Urinary bladder (tissue), 3 donors: ENCODE measurements at regions not wholly inside any gene's neighbourhood (a gene's known extent, or its start where the extent isn't known, plus 50 kb on each side); places are given as distances from the start of the nearest gene placed in this dataset.

Experiments used
- DNase-seq: peaks from one replicate; pipeline ENCODE4 v3.0.0-alpha.2; 2015; ENCODE audit errors: extremely low spot score
- H3K27ac ChIP-seq: one replicate; pipeline ENCODE4 v1.5.1; 2013; ENCODE audit warnings: low read depth, mild to moderate bottlenecking, moderate library complexity
- H3K36me3 ChIP-seq: one replicate; pipeline ENCODE4 v1.6.1; 2013; ENCODE audit warnings: mild to moderate bottlenecking, moderate library complexity; ENCODE audit not compliant: insufficient read depth
- H3K4me1 ChIP-seq: one replicate; pipeline ENCODE4 v1.6.1; 2013; ENCODE audit warnings: mild to moderate bottlenecking, moderate library complexity; ENCODE audit not compliant: insufficient read depth
- H3K4me3 ChIP-seq: one replicate; pipeline ENCODE4 v1.5.1; 2013; ENCODE audit warnings: low read depth, low read length
- WGBS: extraction: QIAGEN DNeasy Blood & Tissue Kit; methylation state at CpG from one replicate; pipeline ENCODE4 v1.1.7; 2013; 5-methylcytosine and 5-hydroxymethylcytosine counted together
- donor health status: healthy with polysubstance abuse.
- donor health status: healthy.

DNA sequence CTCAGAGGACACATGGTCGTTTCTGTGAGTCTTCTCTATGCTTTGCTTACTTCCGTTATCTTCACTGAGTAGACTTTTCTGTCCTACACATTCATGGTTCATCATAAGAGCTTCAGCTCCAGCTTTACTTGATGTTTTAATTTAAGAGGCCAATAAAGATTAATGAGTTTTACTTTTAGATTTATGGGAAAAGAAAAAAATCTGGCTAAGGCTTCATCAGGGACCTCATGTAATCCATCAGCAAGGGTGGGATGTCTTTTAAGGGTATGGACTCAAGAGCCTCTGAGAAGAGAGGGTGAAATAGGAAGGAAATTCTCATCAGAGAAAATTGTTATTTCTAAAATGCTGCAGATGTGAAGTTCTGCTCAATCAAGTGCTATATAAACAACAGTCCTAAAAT, 963.0 kb upstream of the RAG2 start:
- no peaks in the 10 kb centered on the region for H3K36me3 ChIP-seq
- H3K4me1 ChIP-seq, result no peaks in the 10 kb centered on the region
- H3K4me3 ChIP-seq, result no peak overlapping the region
- DNase-seq, result no peak
- 40% methylated on average over 2 of the region's 2 CpGs for WGBS
- H3K27ac ChIP-seq, result no peak overlapping the region

DNA sequence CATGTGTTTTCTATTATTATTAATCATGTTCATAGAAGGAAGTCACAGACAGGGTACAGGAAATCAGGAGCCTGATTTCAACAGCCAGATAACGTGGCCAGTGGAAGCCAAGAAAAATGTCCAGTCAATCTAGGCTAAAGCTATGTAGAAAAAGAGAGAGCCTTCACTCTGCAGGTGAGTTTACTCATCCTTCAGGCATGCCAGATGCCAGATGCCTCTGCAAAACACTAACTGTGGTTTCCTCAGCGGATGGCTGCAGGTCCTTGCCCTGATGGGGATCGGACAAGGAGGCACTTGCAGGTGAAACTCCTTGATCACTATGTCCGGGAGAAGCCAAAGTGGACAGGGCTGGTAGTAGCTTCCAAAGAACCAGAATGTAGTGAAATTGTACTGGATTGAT, 962.3 kb upstream of the RAG2 start:
- Histone ChIP-seq H3K4me1 (no peaks in the 10 kb centered on the region), H3K4me3 (no peak overlapping the region), H3K36me3 (no peaks in the 10 kb centered on the region), H3K27ac (no peak overlapping the region)
- DNase-seq, result no peak
- WGBS, result 43% methylated on average over 4 of the region's 4 CpGs

DNA sequence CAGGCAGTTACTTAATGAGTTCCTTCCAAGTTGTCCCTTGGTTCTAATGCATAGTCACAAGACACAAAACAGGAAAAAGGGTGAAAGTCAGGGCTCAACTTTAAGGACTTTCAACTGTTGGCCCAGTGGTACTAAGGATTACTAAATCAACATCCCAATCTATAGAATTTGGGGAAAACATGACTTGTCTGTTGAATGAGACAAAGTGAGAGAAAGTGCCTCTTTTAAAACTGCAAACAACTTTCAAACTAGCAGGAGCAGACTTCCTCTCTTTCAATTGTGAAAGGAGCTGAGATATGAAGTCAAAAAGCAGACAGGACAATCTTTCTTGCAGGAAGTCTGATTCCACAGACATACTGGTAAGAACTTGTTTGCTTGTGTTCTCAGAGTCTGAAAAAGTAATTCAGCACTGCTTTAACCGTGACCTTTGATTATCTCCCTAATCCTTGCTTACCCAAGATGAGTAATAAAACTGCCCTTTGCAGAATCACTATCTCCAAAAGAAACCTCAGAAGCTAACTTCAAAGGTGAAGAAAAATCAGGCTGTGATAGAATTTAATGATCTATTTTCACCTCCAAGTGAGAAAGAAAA, 960.7 kb upstream of the RAG2 start:
- H3K27ac ChIP-seq, result no peak overlapping the region
- WGBS, result 21% methylated on average over 1 of the region's 1 CpG
- no peaks in the 10 kb centered on the region for H3K36me3 ChIP-seq
- no peaks in the 10 kb centered on the region for H3K4me1 ChIP-seq
- no peak for DNase-seq
- H3K4me3 ChIP-seq, result no peak overlapping the region

DNA sequence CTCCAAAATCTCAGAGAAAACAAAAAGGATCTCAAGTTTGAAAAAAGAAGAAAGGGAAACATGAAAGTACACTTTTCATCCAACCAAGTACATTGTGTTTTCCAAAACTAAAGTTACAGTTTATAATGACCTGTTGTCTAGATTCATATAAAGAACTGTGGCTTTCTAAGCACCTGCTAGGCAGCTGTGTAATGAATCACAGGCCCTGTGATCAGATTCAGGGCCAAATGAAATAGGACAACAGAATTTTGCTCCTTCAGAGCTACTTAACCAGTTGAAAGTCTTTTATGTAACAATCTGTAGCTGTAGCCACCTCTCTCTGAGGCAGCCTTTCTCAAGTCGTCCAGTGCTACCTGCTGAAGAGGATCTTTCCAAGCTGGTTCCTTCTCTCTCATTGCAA, 960.0 kb upstream of the RAG2 start:
- H3K4me3 ChIP-seq, result no peak overlapping the region
- WGBS, result 53% methylated on average over 1 of the region's 1 CpG
- H3K4me1 ChIP-seq, result no peaks in the 10 kb centered on the region
- no peak for DNase-seq
- no peaks in the 10 kb centered on the region for H3K36me3 ChIP-seq
- H3K27ac ChIP-seq, result no peak overlapping the region

GRCh38 chr11:37552284-37552683, 954.2 kb upstream of the RAG2 start:
- Histone ChIP-seq H3K36me3 (no peaks in the 10 kb centered on the region), H3K4me3 (no peak overlapping the region), H3K27ac (no peak overlapping the region), H3K4me1 (no peaks in the 10 kb centered on the region)
- no peak for DNase-seq
- WGBS, result 80% methylated on average over 3 of the region's 3 CpGs

GRCh38 chr11:37544491-37544890, 946.5 kb upstream of the RAG2 start:
- DNase-seq, result no peak
- Histone ChIP-seq H3K4me1 (no peaks in the 10 kb centered on the region), H3K27ac (no peak overlapping the region), H3K4me3 (no peak overlapping the region), H3K36me3 (no peaks in the 10 kb centered on the region)

- H3K4me3 ChIP-seq, result no peak overlapping the region
- H3K27ac ChIP-seq, result no peak overlapping the region
- DNase-seq, result no peak
- H3K36me3 ChIP-seq, result no peaks in the 10 kb centered on the region
- no peaks in the 10 kb centered on the region for H3K4me1 ChIP-seq
- WGBS, result 90% methylated on average over 4 of the region's 4 CpGs
Measured at GRCh38 chr11:37533830-37534229, 935.8 kb upstream of the RAG2 start.

DNA sequence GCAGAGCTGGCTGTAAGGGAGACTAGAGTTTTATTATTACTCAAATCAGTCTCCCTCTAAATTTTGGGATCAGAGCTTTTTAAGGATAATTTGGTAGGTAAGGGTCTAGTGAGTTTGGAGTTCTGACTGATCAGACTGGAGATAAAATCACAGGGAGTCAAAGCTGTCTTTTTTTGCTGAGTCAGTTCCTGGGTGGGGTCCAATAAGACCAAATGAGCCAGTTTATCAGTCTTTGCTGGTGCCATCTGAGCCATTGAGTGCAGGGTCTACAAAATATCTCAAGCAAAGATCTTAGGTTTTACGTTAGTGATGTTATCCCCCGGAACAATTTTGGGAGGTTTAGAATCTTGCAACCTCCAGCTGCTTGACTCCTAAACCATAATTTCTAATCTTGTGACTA, 935.1 kb upstream of the RAG2 start:
- H3K27ac ChIP-seq, result no peak overlapping the region
- no peak overlapping the region for H3K4me3 ChIP-seq
- 78% methylated on average over 2 of the region's 2 CpGs for WGBS
- no peaks in the 10 kb centered on the region for H3K4me1 ChIP-seq
- no peak for DNase-seq
- no peaks in the 10 kb centered on the region for H3K36me3 ChIP-seq

GRCh38 chr11:37532271-37532670, 934.2 kb upstream of the RAG2 start:
- no peaks in the 10 kb centered on the region for H3K4me1 ChIP-seq

DNA sequence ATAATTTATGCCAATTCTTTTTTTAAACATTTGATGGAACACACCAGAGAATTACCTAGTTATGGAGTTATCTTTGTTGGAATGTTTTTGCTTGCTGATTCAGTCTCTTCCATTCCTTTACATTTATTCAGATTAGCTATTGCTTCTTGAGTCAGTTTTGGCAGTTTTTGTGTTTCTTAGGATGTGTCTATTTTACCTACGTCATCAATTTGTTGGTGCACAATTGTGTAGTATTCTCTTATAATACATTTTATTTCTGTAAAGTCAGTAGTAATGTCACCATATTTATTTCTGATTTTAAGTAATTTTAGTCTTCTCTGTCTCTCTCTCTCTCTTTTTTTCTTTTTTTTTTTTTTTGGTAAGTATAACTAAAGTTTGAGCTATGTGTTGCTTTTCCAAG, 929.5 kb upstream of the RAG2 start:
- no peak overlapping the region for H3K4me3 ChIP-seq
- no peak for DNase-seq
- H3K27ac ChIP-seq, result no peak overlapping the region
- H3K36me3 ChIP-seq, result no peaks in the 10 kb centered on the region
- 94% methylated on average over 1 of the region's 1 CpG for WGBS
- no peaks in the 10 kb centered on the region for H3K4me1 ChIP-seq

More at GRCh38 chr11:37532271-37532670, 934.2 kb upstream of the RAG2 start:
- WGBS, result 44% methylated on average over 2 of the region's 2 CpGs
- DNase-seq, result no peak
- no peak overlapping the region for H3K27ac ChIP-seq
- H3K36me3 ChIP-seq, result no peaks in the 10 kb centered on the region
- no peak overlapping the region for H3K4me3 ChIP-seq

GRCh38 chr11:37525336-37525735, 927.3 kb upstream of the RAG2 start:
- no peak overlapping the region for H3K4me3 ChIP-seq

DNA sequence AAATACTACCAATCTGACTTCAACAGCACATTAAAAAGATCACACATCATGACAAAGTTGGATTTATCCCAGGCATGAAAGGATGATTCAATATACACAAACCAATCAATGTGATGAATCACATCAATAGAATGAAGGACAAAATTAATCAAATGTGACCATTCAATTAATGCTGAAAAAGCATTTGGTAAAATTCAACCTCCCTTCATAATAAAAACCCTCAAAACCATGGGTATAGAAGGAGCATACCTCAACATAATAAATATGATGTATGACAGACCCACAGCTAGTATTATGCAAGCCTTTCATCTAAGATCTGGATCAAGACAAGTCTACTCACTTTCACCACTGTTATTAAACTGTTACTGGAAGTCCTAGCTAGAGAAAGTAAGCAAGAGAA, 921.7 kb upstream of the RAG2 start:
- H3K4me3 ChIP-seq, result no peak overlapping the region
- H3K36me3 ChIP-seq, result no peaks in the 10 kb centered on the region
- DNase-seq, result no peak
- H3K27ac ChIP-seq, result no peak overlapping the region
- no peaks in the 10 kb centered on the region for H3K4me1 ChIP-seq

More at GRCh38 chr11:37525336-37525735, 927.3 kb upstream of the RAG2 start:
- Histone ChIP-seq H3K4me1 (no peaks in the 10 kb centered on the region), H3K36me3 (no peaks in the 10 kb centered on the region), H3K27ac (no peak overlapping the region)
- no peak for DNase-seq

DNA sequence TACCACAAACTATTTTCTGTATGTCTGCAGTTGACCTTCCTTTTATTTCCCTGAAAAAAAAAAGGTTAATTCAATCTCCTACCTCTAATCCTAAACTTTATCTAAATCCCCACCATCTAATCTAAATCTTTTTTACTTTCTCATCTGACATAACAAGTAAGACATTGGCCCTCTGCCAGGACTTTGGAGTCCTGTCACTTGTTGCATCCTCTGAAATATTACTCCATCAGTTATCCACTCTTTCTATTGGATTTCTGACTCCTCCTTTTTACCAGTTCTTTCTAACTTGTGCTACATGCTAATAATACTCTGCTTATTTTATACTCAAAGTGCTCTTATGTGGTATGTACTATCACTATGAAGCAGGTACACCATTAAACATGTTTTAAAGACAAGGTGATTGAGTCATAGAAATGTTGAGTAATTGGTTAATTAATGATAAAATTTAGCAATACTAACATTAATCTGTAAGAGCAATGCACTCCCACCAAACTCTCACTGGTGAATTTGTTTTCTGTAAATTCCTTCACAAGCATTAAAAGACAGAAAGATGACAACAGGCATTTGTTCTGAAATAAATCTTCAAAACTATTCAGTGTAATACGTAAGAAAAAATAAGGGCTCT, 914.2 kb upstream of the RAG2 start:
- no peaks in the 10 kb centered on the region for H3K36me3 ChIP-seq
- no peak for DNase-seq
- no peak overlapping the region for H3K4me3 ChIP-seq
- 81% methylated on average over 1 of the region's 1 CpG for WGBS
- no peak overlapping the region for H3K27ac ChIP-seq
- no peaks in the 10 kb centered on the region for H3K4me1 ChIP-seq

GRCh38 chr11:37511425-37511933, 913.4 kb upstream of the RAG2 start:
- no peak overlapping the region for H3K27ac ChIP-seq
- no peak for DNase-seq
- WGBS, result 84% methylated on average over 1 of the region's 1 CpG
- H3K4me1 ChIP-seq, result no peaks in the 10 kb centered on the region
- H3K36me3 ChIP-seq, result no peaks in the 10 kb centered on the region
- H3K4me3 ChIP-seq, result no peak overlapping the region

DNA sequence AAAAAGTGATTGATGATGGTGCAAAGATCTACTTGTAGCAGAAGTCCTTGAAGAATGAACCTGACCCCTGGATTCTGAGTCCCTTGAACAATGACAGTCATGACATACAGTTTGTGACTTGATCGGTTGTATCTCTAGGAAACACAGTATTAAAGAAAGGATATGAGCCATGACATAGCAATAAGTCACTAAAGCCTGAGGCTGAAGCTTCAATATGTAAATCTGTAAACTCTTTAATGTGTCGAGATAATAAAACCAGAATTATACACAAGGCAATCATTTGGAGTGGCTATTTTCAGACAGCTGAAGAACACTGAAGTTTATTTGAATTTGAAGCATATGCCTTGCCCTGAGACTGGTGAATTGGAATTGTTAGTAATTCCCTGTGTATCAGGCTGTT, 911.5 kb upstream of the RAG2 start:
- no peaks in the 10 kb centered on the region for H3K4me1 ChIP-seq
- WGBS, result 69% methylated on average over 2 of the region's 2 CpGs
- H3K4me3 ChIP-seq, result no peak overlapping the region
- no peaks in the 10 kb centered on the region for H3K36me3 ChIP-seq
- no peak for DNase-seq
- no peak overlapping the region for H3K27ac ChIP-seq
